ENCODE measurements at regions not wholly inside any gene's neighbourhood (a gene's known extent, or its start where the extent isn't known, plus 50 kb on each side); places are given as distances from the start of the nearest gene placed in this dataset.
"Not testable (repeated sequence)": the region's sequence is repeated elsewhere in the genome, so short reads cannot be mapped to it uniquely, and the experiment has no call there.

- POLR2A ChIA-PET, result no interaction called here
- CTCF ChIA-PET, result interaction anchor here (0.7 kb wide), 1 partner anchor 9 kb away, joined by 3 read pairs; no protein-coding TSS in a partner anchor
- TF ChIP-seq CTCF (IDR thresholded peaks at IDR 0.05; ENCODE audit: control extremely low read depth, extremely low read depth, low read depth, missing control alignments), result no peak
- DNase-seq (ENCODE audit: extremely low spot score), result no peak
These were observed 237.8 kb upstream of the LHX5 start for GRCh38 chr12:113709456-113709855.

GRCh38 chr12:113702836-113703235 is 231.2 kb upstream of the LHX5 start:
- POLR2A ChIA-PET, result no interaction called here
- no peak for TF ChIP-seq CTCF (IDR thresholded peaks at IDR 0.05; ENCODE audit: control extremely low read depth, extremely low read depth, low read depth, missing control alignments)
- DNase-seq (ENCODE audit: extremely low spot score), result no peak
- CTCF ChIA-PET, result no interaction called here

GRCh38 chr12:113702276-113702675 is 230.6 kb upstream of the LHX5 start:
- no peak for DNase-seq (ENCODE audit: extremely low spot score)
- CTCF ChIA-PET, result no interaction called here
- POLR2A ChIA-PET, result no interaction called here
- no peak for TF ChIP-seq CTCF (IDR thresholded peaks at IDR 0.05; ENCODE audit: control extremely low read depth, extremely low read depth, low read depth, missing control alignments)

- POLR2A ChIA-PET, result no interaction called here
- DNase-seq (ENCODE audit: extremely low spot score), result no peak
- CTCF ChIA-PET, result no interaction called here
- no peak for TF ChIP-seq CTCF (IDR thresholded peaks at IDR 0.05; ENCODE audit: control extremely low read depth, extremely low read depth, low read depth, missing control alignments)
These were observed 229.3 kb upstream of the LHX5 start for GRCh38 chr12:113700943-113701342.

GRCh38 chr12:113699984-113700383 is 228.3 kb upstream of the LHX5 start:
- CTCF ChIA-PET; DNase-seq (ENCODE audit: extremely low spot score); POLR2A ChIA-PET: not testable (repeated sequence)

GRCh38 chr12:113698510-113698858 is 226.8 kb upstream of the LHX5 start:
- POLR2A ChIA-PET, result no interaction called here
- CTCF ChIA-PET, result no interaction called here
- TF ChIP-seq CTCF (IDR thresholded peaks at IDR 0.05; ENCODE audit: control extremely low read depth, extremely low read depth, low read depth, missing control alignments), result no peak
- no peak for DNase-seq (ENCODE audit: extremely low spot score)

- DNase-seq (ENCODE audit: extremely low spot score), result no peak
- no peak for TF ChIP-seq CTCF (IDR thresholded peaks at IDR 0.05; ENCODE audit: control extremely low read depth, extremely low read depth, low read depth, missing control alignments)
- POLR2A ChIA-PET, result no interaction called here
- CTCF ChIA-PET, result interaction anchor here (0.8 kb wide), 1 partner anchor 9 kb away, joined by 3 read pairs; no protein-coding TSS in a partner anchor
These were observed 226.2 kb upstream of the LHX5 start for GRCh38 chr12:113697651-113698509.

All from GM10248 (cell line).